HG03135 (cell line): ENCODE measurements at regions not wholly inside any gene's neighbourhood (a gene's known extent, or its start where the extent isn't known, plus 50 kb on each side); places are given as distances from the start of the nearest gene placed in this dataset.

Experiments
- ATAC-seq: cut with Tn5 transposase; IDR thresholded peaks from one replicate; pipeline ENCODE4 v1.9.1; 2021; ENCODE audit warnings: mild to moderate bottlenecking, moderate library complexity; ENCODE audit not compliant: unreplicated experiment

DNA sequence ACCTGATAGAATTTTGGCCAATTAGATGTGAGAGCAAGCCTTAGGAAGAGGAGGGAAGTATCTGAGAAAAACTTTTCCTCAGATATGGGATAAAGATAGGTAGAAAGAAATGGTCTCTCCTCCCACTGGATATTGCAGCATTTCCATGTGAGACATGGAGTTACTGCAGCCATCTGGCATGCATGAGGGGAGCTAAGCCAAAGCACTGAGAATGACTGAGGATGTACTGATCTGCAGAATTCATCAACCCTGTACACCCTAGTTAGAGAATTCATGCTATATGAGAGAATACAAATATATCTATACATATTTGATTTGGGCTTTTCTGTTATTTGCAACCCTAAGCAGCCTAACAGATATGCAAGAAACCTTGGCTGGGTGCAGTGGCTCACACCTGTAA lies 52.5 kb upstream of the RPL34 start:
- no peak for ATAC-seq

DNA sequence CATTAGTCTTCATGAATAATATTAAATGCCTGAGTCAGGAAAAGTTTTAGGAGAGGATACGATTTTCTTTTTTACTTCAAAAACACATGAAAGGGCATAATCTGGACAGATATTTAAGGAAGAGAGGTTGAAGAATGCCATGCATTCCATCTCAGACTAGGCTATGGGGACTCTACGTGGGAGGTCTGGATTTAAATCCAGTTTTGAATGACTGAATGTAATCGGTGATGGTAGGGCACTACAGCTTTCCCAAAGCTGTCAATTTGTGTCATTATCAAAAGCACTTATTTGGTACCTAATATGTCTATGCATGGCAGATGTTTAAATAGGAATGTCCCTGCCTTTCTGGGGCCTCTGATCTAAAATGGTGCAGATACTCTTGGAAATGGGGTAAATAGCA lies 59.3 kb upstream of the RPL34 start:
- ATAC-seq: no peak

DNA sequence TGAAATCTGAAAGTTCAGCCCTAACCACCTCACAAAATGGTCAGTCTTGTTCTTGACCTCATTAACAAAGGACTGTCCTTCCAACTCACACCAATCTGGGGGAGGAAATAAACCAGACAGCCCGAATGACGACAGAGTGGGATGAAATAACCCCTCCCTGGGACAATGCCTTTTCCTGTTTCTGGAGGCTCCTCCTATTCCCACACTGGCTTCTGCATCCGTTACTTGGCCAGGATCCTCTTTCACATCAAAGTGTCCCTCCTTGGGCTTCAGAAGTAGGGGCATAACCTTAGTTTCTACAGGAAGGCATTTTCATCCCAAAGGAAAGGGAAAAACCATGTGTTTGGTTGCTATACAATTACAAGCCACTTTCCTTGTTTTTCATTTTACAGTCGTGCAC lies 59.8 kb upstream of the RPL34 start:
- ATAC-seq: no peak

DNA sequence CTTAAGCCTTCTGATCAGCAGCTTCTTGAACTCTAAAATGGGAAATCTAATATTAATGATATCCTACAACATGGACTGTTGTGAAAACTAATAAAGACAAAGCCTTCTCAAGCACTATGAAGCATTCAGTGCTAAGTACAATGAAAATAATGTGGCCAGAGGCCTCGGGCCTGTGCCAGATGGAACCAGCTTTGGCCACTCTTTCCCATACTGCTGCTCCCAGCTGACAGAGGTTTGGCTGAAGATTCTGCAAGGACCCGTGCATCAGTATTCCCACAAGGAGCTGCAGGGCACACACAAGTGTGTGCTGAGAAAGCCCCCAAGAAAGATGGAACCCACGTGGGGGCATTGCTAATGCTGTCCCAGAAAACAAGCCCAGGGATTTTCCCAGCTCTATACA lies 60.5 kb upstream of the RPL34 start:
- ATAC-seq: no peak

DNA sequence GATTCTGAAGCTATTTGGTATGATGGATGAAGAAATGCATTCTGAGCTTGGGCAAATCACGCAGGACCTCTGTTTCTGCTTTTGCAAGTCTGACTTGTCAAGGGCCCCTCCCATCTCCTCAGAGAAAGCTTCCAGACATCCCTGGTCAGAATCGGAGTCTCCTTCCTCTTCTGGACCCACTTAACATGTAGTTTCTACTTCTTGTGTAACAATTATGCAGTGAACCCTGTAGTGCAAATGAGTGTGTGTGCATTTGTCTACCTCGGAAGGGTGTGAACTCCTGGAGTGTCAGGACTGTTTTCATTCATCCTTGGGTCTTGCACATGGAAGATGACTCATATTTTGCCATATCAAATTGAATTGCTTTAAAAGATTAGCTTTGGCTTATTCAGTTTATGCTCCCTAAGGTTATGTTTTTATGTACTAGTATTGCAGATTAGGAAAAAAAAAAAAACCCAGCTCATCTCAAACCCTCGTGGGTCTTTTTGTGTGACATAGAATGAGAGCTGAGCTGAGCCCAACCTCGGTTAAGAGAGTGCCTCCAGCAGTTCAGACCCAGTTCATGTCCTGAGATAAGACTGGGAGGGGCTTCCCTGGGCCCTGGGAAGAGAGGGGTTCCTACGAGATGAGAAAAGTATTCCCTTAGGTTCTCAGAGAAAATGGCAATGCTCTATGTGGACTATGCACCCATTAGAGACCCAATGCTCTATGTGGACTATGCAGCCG lies 61.1 kb upstream of the RPL34 start:
- no peak for ATAC-seq

DNA sequence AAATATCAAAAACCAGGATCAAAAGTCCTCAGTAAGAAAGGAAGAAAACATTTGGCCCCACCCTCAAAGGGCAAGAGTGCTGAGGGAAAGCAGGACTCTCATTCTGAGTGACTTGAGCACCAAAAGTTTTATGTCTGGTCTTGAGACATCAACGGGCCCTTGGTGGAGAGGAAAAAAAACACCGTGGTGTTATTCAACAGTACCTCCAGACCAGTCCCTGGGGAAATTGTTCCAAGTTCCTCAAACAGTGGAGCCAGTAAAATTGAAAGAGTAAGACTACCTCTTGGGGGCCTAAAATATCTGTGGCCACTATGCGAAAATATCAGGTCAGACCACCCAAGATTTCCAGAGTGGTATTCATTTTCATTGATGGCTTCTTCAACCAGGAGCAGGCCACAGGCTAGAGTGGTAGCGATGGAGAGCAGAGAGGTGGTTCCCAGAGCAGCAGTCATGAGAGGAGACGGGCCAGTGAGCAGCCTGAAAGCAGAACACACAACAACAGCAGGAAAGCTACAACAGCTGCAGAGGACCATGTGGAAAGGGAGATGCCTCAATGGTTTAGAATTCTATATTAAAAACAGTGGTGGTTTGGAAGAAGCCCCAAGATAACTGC lies 63.7 kb upstream of the RPL34 start:
- ATAC-seq: no peak

DNA sequence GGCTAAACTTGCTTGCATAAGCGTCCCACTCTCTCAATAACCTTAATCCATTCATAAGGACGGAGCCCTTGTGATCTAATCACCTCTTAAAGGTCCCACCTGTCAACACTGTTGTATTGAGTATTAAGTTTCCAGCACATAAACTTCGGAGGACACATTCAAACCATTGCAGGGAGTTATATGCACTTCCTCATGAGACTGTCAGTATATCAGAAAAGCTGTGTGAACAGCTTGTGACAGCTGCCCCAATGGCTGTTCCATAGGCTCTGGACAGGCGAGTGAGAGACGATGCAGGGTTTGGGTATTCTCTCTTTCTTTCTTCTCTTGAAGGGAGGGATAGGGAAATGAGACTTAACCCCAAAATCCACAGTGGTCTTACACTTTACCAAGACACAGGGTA lies 64.2 kb upstream of the RPL34 start:
- no peak for ATAC-seq

DNA sequence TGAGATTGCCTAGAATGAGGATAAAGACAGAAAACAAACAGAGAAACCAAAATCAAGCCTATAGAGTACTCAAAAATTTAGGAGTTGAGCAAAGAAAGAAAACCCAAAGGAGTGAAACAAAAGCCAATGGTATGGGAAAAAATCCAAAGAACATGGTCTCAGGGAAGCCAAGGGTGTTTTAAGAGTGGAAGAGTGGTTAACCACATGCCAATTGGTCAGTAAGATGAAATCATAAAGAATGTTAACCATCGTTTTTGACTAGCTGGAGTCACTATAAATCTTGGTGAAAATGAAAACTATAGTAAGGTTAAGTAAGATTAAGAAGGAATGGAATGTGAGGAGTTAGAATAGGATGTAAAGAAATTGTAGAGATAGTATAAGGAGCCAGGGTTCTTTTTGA lies 64.7 kb upstream of the RPL34 start:
- ATAC-seq: no peak

DNA sequence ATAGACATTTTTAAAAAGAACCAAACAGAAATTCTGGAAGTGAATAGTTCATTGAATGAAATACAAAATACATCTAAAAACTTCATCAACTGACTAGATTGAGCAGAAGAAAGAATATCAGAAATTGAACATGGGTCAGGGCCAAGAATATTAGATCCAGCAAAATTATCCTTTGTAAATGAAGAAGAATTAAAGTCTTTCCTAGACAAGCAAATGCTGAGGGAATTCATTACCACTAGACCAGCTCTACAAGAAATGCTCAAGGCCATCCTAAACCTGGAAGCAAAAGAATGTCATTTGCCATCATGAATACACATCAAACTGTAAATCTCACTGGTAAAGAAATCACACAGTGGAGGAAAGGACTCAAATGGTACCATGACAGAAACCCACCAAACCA lies 72.7 kb upstream of the RPL34 start:
- ATAC-seq: no peak

DNA sequence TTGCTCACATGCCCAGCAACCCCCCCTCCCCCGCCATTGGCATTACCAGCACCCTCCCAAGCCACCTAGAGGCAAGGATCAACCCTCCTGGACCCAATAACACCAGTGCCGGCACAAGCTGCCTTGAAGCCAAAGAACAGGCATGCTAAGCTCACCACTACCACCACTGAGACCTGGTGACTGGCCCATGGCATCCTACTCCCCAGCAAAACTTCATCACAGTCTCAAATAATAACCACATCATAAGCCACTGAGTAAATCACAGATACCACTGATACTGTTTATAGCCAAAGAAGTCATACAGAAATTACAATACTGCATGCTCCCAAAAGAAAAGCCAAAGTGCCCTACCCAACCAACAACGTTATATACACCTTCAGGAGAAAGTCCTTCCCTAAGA lies 73.6 kb upstream of the RPL34 start:
- no peak for ATAC-seq

DNA sequence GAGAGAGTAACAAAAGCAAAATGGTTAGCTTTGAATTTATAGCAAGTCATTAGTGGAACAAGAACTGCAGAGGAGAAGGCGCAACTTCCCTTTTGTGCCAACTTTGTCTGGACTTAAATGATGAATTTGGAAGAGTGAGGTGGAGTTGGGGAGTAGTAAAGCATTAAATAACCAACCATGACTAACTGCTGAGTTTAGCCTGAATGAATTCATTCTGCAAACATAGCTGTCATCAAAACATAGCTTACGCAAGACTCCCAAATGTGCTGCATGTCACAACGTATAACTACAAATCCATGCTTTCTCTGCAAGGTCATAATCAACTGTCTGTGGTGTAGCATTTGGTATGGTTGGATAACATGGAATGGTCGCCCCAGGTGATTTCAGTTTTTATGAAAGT lies 75.9 kb upstream of the RPL34 start:
- ATAC-seq: no peak

DNA sequence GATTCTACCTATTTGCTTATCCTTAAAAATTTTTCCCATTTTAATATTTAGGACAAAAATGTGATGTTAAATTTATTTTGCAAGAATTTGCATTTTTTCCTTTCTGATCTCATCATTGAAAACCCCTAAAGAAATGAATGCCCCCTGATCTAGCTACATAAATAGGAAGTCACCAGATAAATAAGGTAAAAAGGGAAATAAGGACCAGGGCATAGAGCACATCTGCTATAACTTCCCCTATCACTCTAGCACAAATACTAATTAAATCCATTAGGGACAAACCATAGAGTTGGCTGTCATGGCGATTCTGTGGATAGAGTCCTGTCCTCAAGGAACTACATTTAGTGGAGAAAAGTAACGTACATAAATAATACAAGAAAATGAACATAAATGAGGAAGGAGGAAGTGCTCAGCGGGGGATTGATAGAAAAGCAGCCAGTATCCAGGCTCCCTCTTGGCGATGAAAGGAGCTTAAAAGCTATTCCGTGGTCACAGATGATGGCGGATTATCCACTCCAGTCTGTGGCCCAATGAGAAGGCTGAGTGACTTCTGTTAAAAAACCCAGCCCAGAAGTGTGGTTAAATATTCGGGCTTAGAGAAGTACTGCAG lies 76.9 kb upstream of the RPL34 start:
- no peak for ATAC-seq

DNA sequence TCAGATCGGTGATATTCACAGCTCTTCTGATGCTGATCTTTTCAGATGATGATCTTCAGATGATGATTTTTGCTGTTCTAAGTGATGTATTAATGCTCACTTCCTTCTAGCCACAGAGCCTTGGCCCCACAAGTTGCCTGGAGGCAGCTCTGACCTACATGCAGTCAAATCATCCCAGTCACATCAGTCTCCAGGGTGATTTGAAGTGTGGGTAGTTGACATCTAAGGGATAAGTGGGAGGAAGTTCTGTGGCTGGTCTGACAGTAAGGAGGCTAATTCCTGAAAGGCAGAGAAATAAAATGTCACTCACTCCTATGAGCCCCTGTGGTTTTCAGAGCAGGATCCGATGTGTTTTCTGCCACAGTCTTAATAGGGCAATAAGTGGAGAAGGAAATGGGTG lies 79.8 kb upstream of the RPL34 start:
- ATAC-seq: no peak

DNA sequence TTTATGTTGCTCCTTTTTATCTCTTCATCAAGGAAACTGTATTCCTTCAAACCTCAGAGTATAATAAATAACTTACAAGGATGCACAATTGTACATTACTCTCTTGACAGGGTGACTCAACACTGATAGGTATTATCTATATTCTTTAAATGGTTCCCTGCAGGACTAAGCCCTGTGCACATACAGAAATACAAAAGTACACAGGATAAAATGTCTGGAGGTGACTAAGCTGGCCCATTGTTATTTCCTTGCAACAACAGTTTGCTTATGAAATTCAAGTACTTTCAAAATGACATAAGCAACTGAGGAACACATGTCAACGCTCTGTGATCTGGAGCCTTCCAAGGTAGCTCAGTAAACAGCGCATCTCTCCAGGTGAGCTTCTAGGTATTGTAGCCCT lies 83.8 kb upstream of the RPL34 start:
- ATAC-seq: no peak

DNA sequence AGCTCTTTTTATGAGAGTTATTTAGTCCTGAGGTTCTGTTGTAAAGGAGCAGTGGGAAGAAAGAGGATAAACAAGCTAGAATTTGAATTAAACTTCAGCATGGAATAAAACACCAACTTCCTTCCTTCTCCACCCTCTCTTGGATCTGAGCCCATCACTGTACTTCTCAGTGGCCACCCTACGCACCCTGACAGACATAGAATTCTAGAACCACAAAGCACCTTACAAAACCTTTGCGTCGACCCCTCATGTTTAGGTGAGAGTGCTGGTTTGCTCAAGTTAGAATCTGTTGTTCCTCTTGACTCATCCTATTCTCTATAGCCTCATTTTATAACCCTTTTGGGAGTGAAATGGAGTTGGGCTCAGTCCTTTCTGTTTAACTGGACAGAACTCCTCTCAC lies 84.6 kb upstream of the RPL34 start:
- ATAC-seq: no peak

DNA sequence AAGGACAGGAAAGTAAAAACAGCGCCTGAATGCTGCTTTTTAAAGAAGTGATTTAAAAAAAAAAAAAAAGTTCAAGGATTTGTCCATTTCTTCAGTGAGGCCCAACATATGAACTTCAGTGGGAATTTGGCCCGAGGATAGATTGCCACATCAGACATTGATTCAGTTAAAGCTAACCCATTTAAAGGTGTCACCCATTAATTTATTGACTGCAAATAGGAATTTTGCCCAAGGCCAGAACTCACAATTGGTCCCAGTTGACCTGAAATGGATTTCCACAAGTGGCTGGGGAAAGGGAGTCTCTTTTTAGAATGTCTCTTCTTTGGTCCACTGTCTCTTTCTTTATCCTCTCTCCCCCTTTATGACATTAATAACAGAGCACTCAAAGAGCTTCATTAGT lies 86.5 kb upstream of the RPL34 start:
- ATAC-seq: no peak

DNA sequence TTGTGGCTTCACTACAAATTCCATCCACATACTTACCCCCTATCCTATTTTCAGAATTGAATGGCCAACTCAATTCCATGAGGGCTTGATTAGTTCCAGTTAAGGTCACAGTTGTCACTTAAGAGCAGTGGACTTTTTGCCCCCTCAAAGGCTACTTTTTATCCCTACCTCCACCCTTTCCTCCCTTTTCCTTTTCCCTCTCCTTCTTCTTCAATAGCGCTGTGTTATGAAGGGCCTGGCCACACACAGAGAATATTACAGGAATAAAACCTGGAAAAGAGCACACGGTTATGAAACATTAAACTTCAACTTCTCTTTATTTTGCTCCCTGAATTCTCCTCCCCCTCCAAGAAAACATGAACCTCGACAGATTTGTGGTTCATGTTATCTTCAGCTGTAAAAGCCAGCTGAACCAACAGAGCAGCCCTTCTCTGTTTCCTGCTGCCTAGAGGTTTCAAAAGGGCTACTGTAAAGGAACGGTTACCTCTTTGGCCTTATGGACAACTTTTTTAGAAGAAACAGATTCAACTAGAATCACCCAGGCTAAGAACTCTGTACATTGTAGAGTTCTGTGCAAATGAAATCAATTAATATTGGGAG lies 87.0 kb upstream of the RPL34 start:
- ATAC-seq: no peak

DNA sequence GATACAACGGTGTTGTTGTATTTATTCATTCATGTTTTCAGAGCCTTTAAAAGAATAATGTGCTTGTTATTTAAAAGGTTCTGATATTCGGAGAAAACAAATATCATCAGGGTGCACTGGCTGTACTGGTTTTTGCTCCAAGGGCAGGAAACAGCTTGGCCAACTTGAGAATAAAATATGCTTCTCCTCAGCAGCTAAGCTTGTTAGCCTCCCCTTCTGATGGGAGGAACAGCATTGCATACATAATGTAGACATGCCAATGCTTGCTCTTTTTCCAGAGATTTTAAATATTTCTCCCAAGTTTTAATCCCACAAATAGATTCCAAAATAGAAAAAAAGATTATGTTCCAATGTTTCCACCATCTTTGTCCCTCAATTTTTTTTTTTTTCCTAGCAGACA lies 87.6 kb upstream of the RPL34 start:
- no peak for ATAC-seq

DNA sequence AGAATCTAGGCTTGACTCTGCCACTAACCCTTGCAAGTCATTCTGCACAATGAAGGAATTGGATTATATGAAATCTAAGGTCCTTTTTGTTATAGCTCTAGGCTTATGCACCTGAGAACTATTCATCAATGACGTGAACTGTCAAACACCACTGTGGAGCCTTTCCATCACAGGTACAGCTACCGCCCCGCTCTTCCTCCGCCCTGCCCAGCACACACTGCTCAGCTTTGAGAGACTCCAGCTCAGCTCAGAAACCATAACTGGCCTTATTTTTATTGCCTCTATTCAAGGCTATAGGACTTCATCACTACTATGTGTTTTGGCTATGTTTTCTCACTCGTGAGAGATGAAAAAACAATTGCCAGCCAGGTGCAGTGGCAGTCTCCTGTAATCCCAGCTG lies 88.2 kb upstream of the RPL34 start:
- ATAC-seq: no peak

DNA sequence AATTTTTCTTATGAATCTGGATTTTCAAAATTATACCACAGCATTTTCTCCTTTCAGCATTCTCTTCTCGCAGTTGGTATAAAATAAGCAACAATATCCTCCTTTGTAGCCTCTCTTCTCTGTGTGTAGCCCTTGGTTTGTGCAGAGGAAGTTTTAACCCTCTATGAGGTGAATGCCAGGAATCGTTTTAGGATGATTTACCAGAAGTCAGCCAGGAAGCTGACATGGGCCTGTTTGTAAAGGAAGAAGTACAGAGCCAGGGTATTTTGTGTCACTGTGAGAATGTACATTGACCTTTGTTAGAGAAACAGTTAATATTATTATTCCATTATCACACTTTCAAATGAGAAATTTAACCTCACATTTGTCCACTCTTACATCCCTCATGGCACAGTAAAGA lies 88.9 kb upstream of the RPL34 start:
- no peak for ATAC-seq

DNA sequence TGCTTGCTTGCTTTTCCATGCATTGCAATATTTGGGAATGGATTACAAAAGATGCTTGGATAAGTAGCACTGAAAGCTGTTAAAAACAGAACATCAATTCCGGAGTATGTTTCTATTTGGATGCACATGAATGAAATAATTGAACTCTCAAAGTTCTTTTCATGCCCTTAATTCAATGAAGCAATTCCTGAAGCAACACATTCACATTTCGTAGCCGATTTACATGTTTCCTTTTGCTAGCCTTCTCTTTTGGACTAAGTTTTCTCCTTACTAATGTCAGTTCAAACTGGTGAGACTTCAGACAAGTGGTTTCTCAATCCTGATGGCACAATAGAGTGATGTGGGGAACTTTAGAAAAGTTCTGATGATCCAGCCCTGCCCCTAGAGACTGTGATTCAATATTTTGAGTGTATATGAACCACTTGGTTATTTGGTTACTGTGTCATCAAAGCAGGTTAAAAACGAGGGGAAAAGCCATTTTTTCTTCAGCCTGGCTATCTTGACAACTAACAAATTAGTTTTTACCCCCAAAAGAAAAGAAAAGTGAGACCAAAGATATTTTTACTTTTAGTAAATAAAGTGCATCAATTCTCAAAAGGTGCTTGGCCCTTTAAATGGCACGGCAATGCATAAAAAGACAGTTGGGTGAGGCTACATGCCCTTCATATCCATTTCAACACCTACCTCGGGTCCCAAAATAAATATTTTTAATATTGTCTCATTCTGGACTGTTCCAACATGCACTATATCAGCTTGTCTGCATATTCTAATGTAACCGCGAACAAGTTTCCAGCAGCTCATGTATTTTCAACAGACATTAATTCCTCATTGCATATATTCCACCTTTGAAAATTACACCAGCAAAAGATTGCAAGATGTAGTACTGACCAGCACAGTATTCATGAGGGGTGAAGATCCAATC lies 90.1 kb upstream of the RPL34 start:
- ATAC-seq: no peak
